IMR-90 (cell line): ENCODE measurements at regions not wholly inside any gene's neighbourhood (a gene's known extent, or its start where the extent isn't known, plus 50 kb on each side); places are given as distances from the start of the nearest gene placed in this dataset.

Source experiments
- ATAC-seq: fragments of 200-7000 bp; cut with Tn5 transposase; 2 replicates; pipeline ENCODE4 v1.9.1; 2020; ENCODE audit warnings: low read depth, mild to moderate bottlenecking, moderate library complexity
- BruUV-seq: library from RNA; stranded (reverse); fragments of 400-500 nt; replicated peaks from 2 replicates; lab custom pipeline; 2021; lab: Mats Ljungman, UMichigan
- CTCF ChIA-PET: fragments of 300-600 bp; formaldehyde crosslinking; extraction: SDS; loops from one replicate; lab custom pipeline; 2021; ENCODE audit warnings: antibody characterized with exemption; lab: Yijun Ruan, JAX
- POLR2A ChIA-PET: fragments of 300-600 bp; sonication (Branson Sonifier 250); formaldehyde crosslinking; loops from one replicate; lab custom pipeline; 2022; ENCODE audit warnings: antibody characterized with exemption; ENCODE audit not compliant: unreplicated experiment; lab: Charles Lee
- DNase-seq: peaks from one replicate; pipeline ENCODE4 v3.0.0; 2013
- H2AFZ ChIP-seq: replicated peaks from 2 replicates; pipeline ENCODE3; 2013; ENCODE audit warnings: low read length, mild to moderate bottlenecking; ENCODE audit not compliant: poor library complexity
- H2AK5ac ChIP-seq: 2 replicates; pipeline ENCODE4 v1.6.1; 2013; ENCODE audit warnings: low read depth, low read length, inconsistent platforms
- H2AK9ac ChIP-seq: replicated peaks from 2 replicates; pipeline ENCODE3; 2013; ENCODE audit warnings: mild to moderate bottlenecking, low read depth, low read length, moderate library complexity; ENCODE audit not compliant: poor library complexity
- H2BK120ac ChIP-seq: 2 replicates; pipeline ENCODE4 v1.6.1; 2013; ENCODE audit warnings: low read depth, low read length, inconsistent platforms
- H2BK15ac ChIP-seq: 3 replicates; pipeline ENCODE4 v1.6.1; 2013; ENCODE audit warnings: low read depth, low read length, inconsistent platforms
- H2BK20ac ChIP-seq: 2 replicates; pipeline ENCODE4 v1.6.1; 2013; ENCODE audit warnings: low read depth, mild to moderate bottlenecking, inconsistent platforms, low read length, moderate library complexity
- H2BK5ac ChIP-seq: 2 replicates; pipeline ENCODE4 v1.6.1; 2013; ENCODE audit warnings: mild to moderate bottlenecking, low read depth, low read length, inconsistent platforms; ENCODE audit not compliant: poor library complexity, severe bottlenecking
- H3K14ac ChIP-seq: replicated peaks from 2 replicates; pipeline ENCODE4 v1.6.1; 2013; ENCODE audit warnings: low read depth, low read length, inconsistent platforms
- H3K18ac ChIP-seq: 2 replicates; pipeline ENCODE4 v1.6.1; 2013; ENCODE audit warnings: low read depth, low read length, control low read depth
- H3K23ac ChIP-seq: 2 replicates; pipeline ENCODE4 v1.6.1; 2013; ENCODE audit warnings: low read depth, low read length, inconsistent platforms
- H3K27ac ChIP-seq: 2 replicates; pipeline ENCODE4 v1.5.1; 2013; ENCODE audit warnings: mild to moderate bottlenecking, control low read depth, low read length; ENCODE audit not compliant: insufficient read depth
- H3K27me3 ChIP-seq: 2 replicates; pipeline ENCODE4 v1.6.1; 2013; ENCODE audit warnings: low read length; ENCODE audit not compliant: control insufficient read depth, insufficient read depth
- H3K36me3 ChIP-seq: 2 replicates; pipeline ENCODE4 v1.6.1; 2013; ENCODE audit warnings: low read length, mixed read lengths; ENCODE audit not compliant: control insufficient read depth, insufficient read depth
- H3K4ac ChIP-seq: 2 replicates; pipeline ENCODE4 v1.6.1; 2013; ENCODE audit warnings: low read depth, low read length, inconsistent platforms
- H3K4me1 ChIP-seq: 2 replicates; pipeline ENCODE4 v1.6.1; 2013; ENCODE audit warnings: low read length, mixed read lengths; ENCODE audit not compliant: control insufficient read depth, insufficient read depth
- H3K4me2 ChIP-seq: 2 replicates; pipeline ENCODE4 v1.6.1; 2013; ENCODE audit warnings: low read depth, mild to moderate bottlenecking, control low read depth, low read length, moderate library complexity
- H3K4me3 ChIP-seq: 2 replicates; pipeline ENCODE4 v1.5.1; 2013; ENCODE audit warnings: low read depth, mild to moderate bottlenecking, control low read depth, low read length, moderate library complexity; ENCODE audit not compliant: insufficient read depth
- H3K56ac ChIP-seq: 2 replicates; pipeline ENCODE4 v1.6.1; 2013; ENCODE audit warnings: low read length, inconsistent platforms; ENCODE audit not compliant: insufficient read depth; ENCODE audit errors: extremely low read depth
- H3K79me1 ChIP-seq, 2 experiments: 2 replicates each; pipeline ENCODE4 v1.6.1; 2013; ENCODE audit warnings: low read length in 2 of 2, inconsistent platforms in 1 of 2, low read depth in 1 of 2
- H3K9ac ChIP-seq: 2 replicates; pipeline ENCODE4 v1.6.1; 2013; ENCODE audit warnings: low read depth, low read length, control low read depth
- H3K9me1 ChIP-seq: 2 replicates; pipeline ENCODE4 v1.6.1; 2013; ENCODE audit warnings: low read length, inconsistent platforms; ENCODE audit not compliant: insufficient read depth
- H3K9me3 ChIP-seq: 2 replicates; pipeline ENCODE4 v1.6.1; 2013; ENCODE audit warnings: low read length; ENCODE audit not compliant: control insufficient read depth, insufficient read depth
- H4K20me1 ChIP-seq: 2 replicates; pipeline ENCODE4 v1.6.1; 2013; ENCODE audit warnings: low read length, inconsistent platforms; ENCODE audit not compliant: insufficient read depth
- H4K5ac ChIP-seq: 2 replicates; pipeline ENCODE4 v1.6.1; 2013; ENCODE audit warnings: mild to moderate bottlenecking, low read depth, low read length, control low read depth
- H4K8ac ChIP-seq, 2 experiments: 2 replicates each; pipeline ENCODE4 v1.6.1; 2013; ENCODE audit warnings: low read depth in 2 of 2, low read length in 2 of 2, control low read depth in 1 of 2, inconsistent platforms in 1 of 2
- H4K91ac ChIP-seq: 2 replicates; pipeline ENCODE4 v1.6.1; 2013; ENCODE audit warnings: low read depth, low read length, inconsistent platforms; ENCODE audit not compliant: insufficient read depth
- BHLHE40 ChIP-seq: fragments of 150-350 bp; IDR thresholded peaks from 2 replicates; pipeline ENCODE4 v1.6.1; 2016; ENCODE audit warnings: mild to moderate bottlenecking, low read depth, low read length
- CEBPB ChIP-seq: IDR thresholded peaks from 2 replicates; pipeline ENCODE4 v1.6.1; 2012; ENCODE audit warnings: low read depth, low read length, improper control_type of control experiment
- CHD1 ChIP-seq: IDR thresholded peaks from 2 replicates; pipeline ENCODE4 v1.6.1; 2012; ENCODE audit warnings: low read depth, low read length, improper control_type of control experiment
- CTCF ChIP-seq: conservative IDR thresholded peaks from 2 replicates; pipeline ENCODE4 v1.5.1; 2012; ENCODE audit warnings: mild to moderate bottlenecking, low read depth, low read length, improper control_type of control experiment
- ELK1 ChIP-seq: fragments of 150-350 bp; IDR thresholded peaks from 2 replicates; pipeline ENCODE4 v1.6.1; 2016; ENCODE audit warnings: low read depth, mild to moderate bottlenecking, low read length, moderate library complexity, borderline replicate concordance
- MAFK ChIP-seq: IDR thresholded peaks from 2 replicates; pipeline ENCODE4 v1.6.1; 2012; ENCODE audit warnings: low read depth, low read length, improper control_type of control experiment
- MAZ ChIP-seq: IDR thresholded peaks from 2 replicates; pipeline ENCODE4 v1.6.1; 2012; ENCODE audit warnings: low read depth, mild to moderate bottlenecking, low read length, improper control_type of control experiment, moderate library complexity, borderline replicate concordance
- MXI1 ChIP-seq: IDR thresholded peaks from 2 replicates; pipeline ENCODE4 v1.6.1; 2012; ENCODE audit warnings: low read depth, mild to moderate bottlenecking, low read length, moderate library complexity, borderline replicate concordance
- NFE2L2 ChIP-seq: fragments of 150-350 bp; IDR thresholded peaks from 2 replicates; pipeline ENCODE4 v1.6.1; 2016; ENCODE audit warnings: low read depth, mild to moderate bottlenecking, low read length
- POLR2A ChIP-seq: IDR thresholded peaks from 2 replicates; pipeline ENCODE4 v1.6.1; 2012; ENCODE audit warnings: mild to moderate bottlenecking, low read depth, low read length
- RAD21 ChIP-seq: IDR thresholded peaks from 2 replicates; pipeline ENCODE4 v1.6.1; 2012; ENCODE audit warnings: low read length, improper control_type of control experiment
- RCOR1 ChIP-seq: IDR thresholded peaks from 2 replicates; pipeline ENCODE4 v1.6.1; 2012; ENCODE audit warnings: mild to moderate bottlenecking, low read length, improper control_type of control experiment; ENCODE audit not compliant: insufficient replicate concordance
- RFX5 ChIP-seq: IDR thresholded peaks from 2 replicates; pipeline ENCODE4 v1.8.0; 2012; ENCODE audit warnings: low read depth, mild to moderate bottlenecking, low read length, moderate library complexity
- SMC3 ChIP-seq: fragments of 150-350 bp; IDR thresholded peaks from 2 replicates; pipeline ENCODE4 v1.6.1; 2016; ENCODE audit warnings: low read depth, mild to moderate bottlenecking, antibody characterized with exemption, low read length, moderate library complexity
- USF2 ChIP-seq: fragments of 150-350 bp; IDR thresholded peaks from 2 replicates; pipeline ENCODE4 v1.6.1; 2017; ENCODE audit warnings: mild to moderate bottlenecking, antibody characterized with exemption, low read length, low read depth
- WGBS, 2 experiments: methylation state at CpG; one replicate each; pipeline versions ENCODE4 v1.1.5 to v1.1.7; 2013; ENCODE audit warnings: missing lambda C conversion rate in 2 of 2; ENCODE audit not compliant: insufficient read length in 1 of 2; ENCODE audit errors: extremely low coverage in 2 of 2; 5-methylcytosine and 5-hydroxymethylcytosine counted together
- dilution Hi-C: fragments of 300-500 bp; cut with HindIII; formaldehyde crosslinking; loops from one replicate; pipeline ENCODE4 v1.14.3; 2018; ENCODE audit warnings: low sequenced_read_pairs; ENCODE audit not compliant: unreplicated experiment
- in situ Hi-C: fragments of 300-500 bp; cut with MboI; formaldehyde crosslinking; loops from 3 replicates; pipeline ENCODE4 v1.14.3; 2019; ENCODE audit warnings: low sequenced_read_pairs, inconsistent platforms, mixed read lengths
- intact Hi-C: fragments of 100-400 bp; cut with micrococcal nuclease; formaldehyde crosslinking; loops from 2 replicates; pipeline ENCODE4 v1.10.0; 2022

- Histone ChIP-seq H3K9ac (no peak overlapping the region; the same call in 1 of the 2 replicates), H4K91ac (no peak overlapping the region; the same call in 1 of the 2 replicates), H3K4me2 (peak overlapping the region; percentile 43; the same call in 1 of the 2 replicates), H3K14ac (no peak overlapping the region), H3K9me3 (no peaks in the 10 kb centered on the region), H3K4me3 (no peak overlapping the region), H2AFZ (no peak overlapping the region), H2BK15ac (no peak overlapping the region), H3K4me1 (peaks cover 2% of the 10 kb centered on the region; the same call in 1 of the 2 replicates), H3K79me1 (no peaks in the 10 kb centered on the region), H4K5ac (peak overlapping the region; percentile 43; the same call in 1 of the 2 replicates), H2BK20ac (no peak overlapping the region), H3K18ac (peak overlapping the region; percentile 89; the same call in 1 of the 2 replicates), H4K8ac (no peak overlapping the region; a peak in 1 of 4 replicates), H3K56ac (no peak overlapping the region; the same call in 1 of the 2 replicates), H3K36me3 (no peaks in the 10 kb centered on the region), H2BK120ac (no peak overlapping the region; the same call in 1 of the 2 replicates), H2BK5ac (peak overlapping the region; percentile 70), H3K4ac (no peak overlapping the region), H3K9me1 (no peaks in the 10 kb centered on the region), H4K20me1 (no peaks in the 10 kb centered on the region), H3K23ac (no peak overlapping the region), H3K27ac (no peak overlapping the region), H3K27me3 (no peaks in the 10 kb centered on the region), H2AK5ac (no peak overlapping the region), H2AK9ac (no peak overlapping the region)
- peak; percentile 42 for DNase-seq
- CTCF ChIA-PET: no interaction called here
- BruUV-seq: no TSS peak
- dilution Hi-C loops: no loop called here
- WGBS, 2 experiments: no CpG with 5 or more reads among the region's 2 CpGs
- intact Hi-C loops: no loop called here
- in situ Hi-C loops: no loop called here
- POLR2A ChIA-PET: no interaction called here
- peak; percentile 75 for ATAC-seq
- TF ChIP-seq USF2 (no peak), POLR2A (no peak), RFX5 (no peak), SMC3 (no peak), RAD21 (no peak), NFE2L2 (no peak), BHLHE40 (no peak), MAFK (no peak), CEBPB (no peak), MAZ (no peak), ELK1 (no peak), CTCF (no peak), CHD1 (no peak), MXI1 (no peak), RCOR1 (no peak)
Observed at GRCh38 chr4:28211676-28212470, 1351.2 kb downstream of the STIM2 start.
